Smooth muscle cell (in vitro differentiated cells): ENCODE measurements at regions not wholly inside any gene's neighbourhood (a gene's known extent, or its start where the extent isn't known, plus 50 kb on each side); places are given as distances from the start of the nearest gene placed in this dataset.
"Not testable (repeated sequence)": the region's sequence is repeated elsewhere in the genome, so short reads cannot be mapped to it uniquely, and the experiment has no call there.

Experiments
- DNase-seq: peaks from one replicate; lab custom pipeline; 2025; ENCODE audit not compliant: unreplicated experiment; lab: John Stamatoyannopoulos, UW
- H2AFZ ChIP-seq: fragments of 200-600 bp; sonication (generic); 2 replicates; pipeline ENCODE4 v1.6.0; 2016; ENCODE audit warnings: antibody characterized with exemption, low read depth, mild to moderate bottlenecking
- H3F3A ChIP-seq: fragments of 200-600 bp; sonication (generic); 2 replicates; pipeline ENCODE4 v1.6.0; 2017; ENCODE audit warnings: antibody characterized with exemption, low read depth
- H3K27ac ChIP-seq: fragments of 200-600 bp; sonication (generic); 2 replicates; pipeline ENCODE4 v1.5.1; 2016; ENCODE audit warnings: low read depth, mild to moderate bottlenecking
- H3K27me3 ChIP-seq: fragments of 200-600 bp; sonication (generic); 2 replicates; pipeline ENCODE4 v1.6.1; 2016; ENCODE audit warnings: low read depth, mild to moderate bottlenecking
- H3K36me3 ChIP-seq: fragments of 200-600 bp; sonication (generic); 2 replicates; pipeline ENCODE4 v1.5.1; 2016; ENCODE audit warnings: low read depth
- H3K4me1 ChIP-seq: fragments of 200-600 bp; sonication (generic); 2 replicates; pipeline ENCODE4 v1.5.1; 2016; ENCODE audit warnings: low read depth
- H3K4me2 ChIP-seq: fragments of 200-600 bp; sonication (generic); 2 replicates; pipeline ENCODE4 v1.6.0; 2016; ENCODE audit warnings: mild to moderate bottlenecking
- H3K4me3 ChIP-seq: fragments of 200-600 bp; sonication (generic); 2 replicates; pipeline ENCODE4 v1.5.1; 2016; ENCODE audit warnings: mild to moderate bottlenecking
- H3K79me2 ChIP-seq: fragments of 200-600 bp; sonication (generic); 2 replicates; pipeline ENCODE4 v1.6.0; 2016; ENCODE audit warnings: low read depth, mild to moderate bottlenecking
- H3K9ac ChIP-seq: fragments of 200-600 bp; sonication (generic); 2 replicates; pipeline ENCODE4 v1.6.0; 2016; ENCODE audit warnings: low read depth
- H3K9me3 ChIP-seq: fragments of 200-600 bp; sonication (generic); replicated peaks from 2 replicates; pipeline ENCODE4 v1.5.1; 2016; ENCODE audit warnings: low read depth
- H4K20me1 ChIP-seq: fragments of 200-600 bp; sonication (generic); 2 replicates; pipeline ENCODE4 v1.6.0; 2016; ENCODE audit warnings: low read depth
- CTCF ChIP-seq: fragments of 200-600 bp; sonication (generic); IDR thresholded peaks from 2 replicates; pipeline ENCODE4 v1.5.1; 2017; ENCODE audit warnings: borderline replicate concordance, mild to moderate bottlenecking, antibody characterized with exemption; ENCODE audit not compliant: insufficient read depth, poor library complexity, severe bottlenecking
- WGBS: methylation state at CpG from one replicate; pipeline ENCODE4 v1.1.7; 2016; ENCODE audit warnings: low lambda C conversion rate; 5-methylcytosine and 5-hydroxymethylcytosine counted together

GRCh38 chr7:14974688-14975087 is 72.1 kb upstream of the DGKB start:
- Histone ChIP-seq H3K27ac (no peak overlapping the region), H3K4me3 (no peak overlapping the region), H3K9ac (no peak overlapping the region), H3K4me2 (no peak overlapping the region), H3F3A (no peaks in the 10 kb centered on the region), H2AFZ (no peak overlapping the region), H3K27me3 (no peaks in the 10 kb centered on the region), H3K79me2 (no peaks in the 10 kb centered on the region), H3K9me3 (no peaks in the 10 kb centered on the region), H3K36me3 (no peaks in the 10 kb centered on the region), H4K20me1 (no peaks in the 10 kb centered on the region), H3K4me1 (no peaks in the 10 kb centered on the region)
- DNase-seq: no peak
- WGBS: 95% methylated on average over 5 of the region's 5 CpGs
- TF ChIP-seq CTCF: no peak

DNA sequence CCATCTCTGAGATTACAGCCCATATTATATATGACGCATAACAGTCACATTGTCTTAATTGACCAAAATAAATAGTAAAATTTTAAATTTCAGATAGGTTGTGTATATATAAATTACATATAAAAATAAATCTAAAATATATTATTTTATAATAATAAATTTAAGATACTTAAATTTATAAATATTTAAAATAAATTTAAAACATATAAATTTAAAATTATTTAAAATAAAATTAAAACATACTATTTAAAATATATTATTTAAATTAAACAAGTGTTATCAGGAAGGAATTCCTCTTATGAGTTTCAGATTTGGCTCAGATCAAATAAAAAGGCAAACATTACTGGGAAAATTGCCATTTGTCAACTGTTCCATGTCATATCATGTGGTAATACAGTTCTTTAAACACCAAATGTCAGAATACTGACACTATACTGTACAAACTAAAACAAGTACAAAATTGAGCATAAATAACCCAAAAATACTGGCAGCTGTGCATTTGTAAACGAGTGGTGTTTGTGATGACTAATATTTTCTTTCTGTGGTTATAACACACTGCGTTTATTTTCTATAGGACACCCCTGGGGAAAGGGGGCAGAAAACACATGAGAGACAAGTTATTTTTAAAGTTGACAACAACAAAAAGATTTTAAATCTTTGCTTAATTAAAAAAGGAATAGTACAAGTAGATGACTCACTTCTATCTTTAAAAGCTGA is 71.3 kb upstream of the DGKB start:
- 64% methylated on average over 3 of the region's 3 CpGs for WGBS
- no peaks in the 10 kb centered on the region for H3K36me3 ChIP-seq

GRCh38 chr7:14971678-14972077 is 69.1 kb upstream of the DGKB start:
- H3K4me1 ChIP-seq, H3K36me3 ChIP-seq, H3K79me2 ChIP-seq, H3K4me2 ChIP-seq, H3K9ac ChIP-seq, H2AFZ ChIP-seq, H3F3A ChIP-seq, H3K27me3 ChIP-seq, DNase-seq, H4K20me1 ChIP-seq, H3K9me3 ChIP-seq, H3K27ac ChIP-seq, H3K4me3 ChIP-seq: not testable (repeated sequence)
- 75% methylated on average over 4 of the region's 4 CpGs for WGBS

More for the DNA sequence above, 71.3 kb upstream of the DGKB start:
- Histone ChIP-seq H3K4me3 (no peak overlapping the region), H4K20me1 (no peaks in the 10 kb centered on the region), H3F3A (no peaks in the 10 kb centered on the region), H3K4me2 (no peak overlapping the region), H3K9me3 (no peaks in the 10 kb centered on the region), H2AFZ (no peak overlapping the region), H3K27me3 (no peaks in the 10 kb centered on the region), H3K4me1 (no peaks in the 10 kb centered on the region), H3K79me2 (no peaks in the 10 kb centered on the region), H3K27ac (no peak overlapping the region), H3K9ac (no peak overlapping the region)
- TF ChIP-seq CTCF: no peak
- no peak for DNase-seq

DNA sequence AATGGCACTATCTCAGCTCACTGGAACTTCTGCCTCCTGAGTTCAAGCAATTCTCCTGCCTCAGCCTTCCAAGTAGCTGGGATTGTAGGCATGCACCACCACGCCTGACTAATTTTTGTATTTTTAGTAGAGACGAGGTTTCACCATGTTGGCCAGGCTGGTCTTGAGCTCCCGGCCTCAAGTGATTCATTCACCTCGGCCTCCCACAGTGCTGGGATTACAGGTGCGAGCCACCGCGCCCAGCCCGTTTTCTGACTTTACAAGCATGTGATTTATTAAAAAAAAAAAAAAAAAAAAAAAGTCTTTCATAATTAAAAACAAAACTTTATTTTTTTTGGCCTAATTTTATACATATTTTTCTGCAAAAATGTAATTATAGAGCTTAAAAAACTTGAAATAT is 64.8 kb upstream of the DGKB start:
- H3K36me3 ChIP-seq, H3K79me2 ChIP-seq, H2AFZ ChIP-seq, H3K9me3 ChIP-seq, H3K4me2 ChIP-seq, H3K9ac ChIP-seq, H3K27ac ChIP-seq, DNase-seq, H4K20me1 ChIP-seq, H3K4me3 ChIP-seq, H3K4me1 ChIP-seq, H3F3A ChIP-seq, H3K27me3 ChIP-seq: not testable (repeated sequence)
- 89% methylated on average over 8 of the region's 8 CpGs for WGBS

DNA sequence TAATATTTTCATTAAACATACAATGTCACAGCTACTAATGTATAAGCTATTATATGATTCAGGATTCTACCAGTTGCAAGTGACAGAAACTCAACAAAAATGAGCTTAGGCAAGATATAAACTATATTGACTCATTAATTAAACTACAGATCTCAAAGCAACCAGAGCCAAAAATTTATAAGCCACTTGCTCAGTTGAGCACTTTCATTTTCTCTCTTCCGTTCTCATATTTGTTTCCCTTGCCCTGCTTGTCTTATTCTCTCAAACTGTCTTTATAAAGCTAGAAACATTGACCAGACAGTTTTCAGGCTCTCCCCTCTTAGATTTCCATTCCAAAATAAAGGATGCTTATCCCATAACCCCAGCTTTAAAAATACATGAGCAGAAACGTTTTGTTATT is 60.2 kb upstream of the DGKB start:
- Histone ChIP-seq H3K27me3 (no peaks in the 10 kb centered on the region), H3K4me2 (no peak overlapping the region), H3K79me2 (no peaks in the 10 kb centered on the region), H4K20me1 (no peaks in the 10 kb centered on the region), H3F3A (no peaks in the 10 kb centered on the region), H2AFZ (no peak overlapping the region), H3K9me3 (no peaks in the 10 kb centered on the region), H3K9ac (no peak overlapping the region), H3K4me1 (no peaks in the 10 kb centered on the region), H3K27ac (no peak overlapping the region), H3K4me3 (no peak overlapping the region), H3K36me3 (no peaks in the 10 kb centered on the region)
- no peak for TF ChIP-seq CTCF
- no peak for DNase-seq
- WGBS: 69% methylated on average over 2 of the region's 2 CpGs
